B cell (primary cell): ENCODE measurements at regions not wholly inside any gene's neighbourhood (a gene's known extent, or its start where the extent isn't known, plus 50 kb on each side); places are given as distances from the start of the nearest gene placed in this dataset.

ENCODE experiments used
- ATAC-seq: fragments of 200-7000 bp; cut with Tn5 transposase; one replicate; pipeline ENCODE4 v1.10.0; 2021; ENCODE audit warnings: low read depth, mild to moderate bottlenecking, moderate number of reproducible peaks, moderate library complexity
- CTCF ChIA-PET: fragments of 350-600 bp; sonication (Branson Sonifier 250); formaldehyde crosslinking; loops from one replicate; lab custom pipeline; 2021; ENCODE audit warnings: antibody characterized with exemption, inconsistent platforms; lab: Charles Lee
- POLR2A ChIA-PET: fragments of 350-600 bp; sonication (Branson Sonifier 250); formaldehyde crosslinking; loops from one replicate; lab custom pipeline; 2021; ENCODE audit warnings: antibody characterized with exemption; lab: Charles Lee
- DNase-seq: peaks from one replicate; pipeline ENCODE4 v3.0.0; 2013
- H2AFZ ChIP-seq: 2 replicates; pipeline ENCODE4 v1.6.1; 2012; ENCODE audit warnings: mild to moderate bottlenecking, low read depth, low read length; ENCODE audit not compliant: insufficient read depth, poor library complexity, severe bottlenecking
- H3K27ac ChIP-seq, 2 donors: 1 replicate in 1 of 2; 2 replicates in 1 of 2; pipeline ENCODE4 v1.5.1; 2012 to 2013; ENCODE audit warnings: low read length in 2 of 2, mild to moderate bottlenecking in 2 of 2, moderate library complexity in 1 of 2
- H3K27me3 ChIP-seq, 4 experiments: fragments of 200-600 bp in 1 of 4; sonication (generic) in 1 of 4; replicated peaks in 1 of 4; 1 replicate in 2 of 4; 2 replicates in 2 of 4; pipeline versions ENCODE4 v1.6.1 to v1.7.0; 2013 to 2016; ENCODE audit warnings: low read length in 3 of 4, mild to moderate bottlenecking in 2 of 4, mixed read lengths in 1 of 4, moderate library complexity in 1 of 4; ENCODE audit not compliant: insufficient read depth in 4 of 4, control insufficient read depth in 3 of 4; ENCODE audit errors: control extremely low read depth in 1 of 4
- H3K36me3 ChIP-seq, 2 experiments: replicated peaks in 1 of 2; 1 replicate in 1 of 2; 2 replicates in 1 of 2; pipeline versions ENCODE4 v1.6.1 to v1.7.1; 2013; ENCODE audit warnings: low read length in 1 of 2; ENCODE audit not compliant: insufficient read depth in 2 of 2, control insufficient read depth in 1 of 2; ENCODE audit errors: control extremely low read depth in 1 of 2, extremely low read depth in 1 of 2
- H3K4me1 ChIP-seq, 2 donors: fragments of 200-600 bp in 1 of 2; sonication (generic) in 1 of 2; 1 replicate in 1 of 2; 2 replicates in 1 of 2; pipeline versions ENCODE4 v1.5.1 to v1.6.1; 2013 to 2017; ENCODE audit warnings: low read length in 2 of 2; ENCODE audit not compliant: control insufficient read depth in 2 of 2, insufficient read depth in 2 of 2
- H3K4me2 ChIP-seq: replicated peaks from 2 replicates; pipeline ENCODE3; 2012; ENCODE audit warnings: mild to moderate bottlenecking, low read depth, low read length; ENCODE audit not compliant: poor library complexity, severe bottlenecking
- H3K4me3 ChIP-seq, 5 experiments: fragments of 200-600 bp in 1 of 5; sonication (generic) in 1 of 5; 1 replicate in 3 of 5; 2 replicates in 2 of 5; pipeline versions ENCODE4 v1.5.1 to v1.7.0; 2011 to 2016; ENCODE audit warnings: low read length in 4 of 5, mild to moderate bottlenecking in 4 of 5, low read depth in 2 of 5, control low read depth in 1 of 5, moderate library complexity in 1 of 5; ENCODE audit not compliant: insufficient read depth in 1 of 5; ENCODE audit errors: control extremely low read depth in 1 of 5, extremely low read depth in 1 of 5
- H3K79me2 ChIP-seq: fragments of 200-600 bp; sonication (generic); one replicate; pipeline ENCODE4 v1.6.0; 2016; ENCODE audit warnings: low read length; ENCODE audit not compliant: control insufficient read depth, insufficient read depth
- H3K9ac ChIP-seq: fragments of 200-600 bp; sonication (generic); 2 replicates; pipeline ENCODE4 v1.6.1; 2017; ENCODE audit warnings: mild to moderate bottlenecking, low read length, moderate library complexity
- H3K9me3 ChIP-seq, 3 donors: one replicate each; pipeline versions ENCODE4 v1.6.1 to v1.7.1; 2013; ENCODE audit warnings: low read length in 2 of 3; ENCODE audit not compliant: control insufficient read depth in 2 of 3, insufficient read depth in 1 of 3; ENCODE audit errors: control extremely low read depth in 1 of 3
- H4K20me1 ChIP-seq: 2 replicates; pipeline ENCODE4 v1.6.0; 2012; ENCODE audit warnings: mild to moderate bottlenecking, low read length; ENCODE audit not compliant: insufficient read depth, control insufficient read depth, poor library complexity, severe bottlenecking
- H3K27ac Mint-ChIP-seq: one replicate; pipeline ENCODE4 v1.8.0; 2021; ENCODE audit warnings: mixed read lengths
- H3K27me3 Mint-ChIP-seq: one replicate; pipeline ENCODE4 v1.8.0; 2021; ENCODE audit warnings: mixed read lengths
- H3K4me1 Mint-ChIP-seq: one replicate; pipeline ENCODE4 v1.8.0; 2021; ENCODE audit warnings: mixed read lengths
- H3K4me3 Mint-ChIP-seq: one replicate; pipeline ENCODE4 v1.8.0; 2021; ENCODE audit warnings: mixed read lengths
- H3K9me3 Mint-ChIP-seq: one replicate; pipeline ENCODE4 v1.8.0; 2022; ENCODE audit warnings: mixed read lengths; ENCODE audit not compliant: insufficient read depth
- CTCF ChIP-seq: fragments of 200-600 bp; IDR thresholded peaks from one replicate; pipeline ENCODE4 v1.8.0; 2022; ENCODE audit warnings: antibody characterized with exemption, mild to moderate bottlenecking
- EZH2 ChIP-seq: IDR thresholded peaks from 2 replicates; pipeline ENCODE4 v1.6.1; 2012; ENCODE audit warnings: borderline replicate concordance, low read depth, mild to moderate bottlenecking, moderate library complexity, low read length; ENCODE audit not compliant: insufficient read depth, poor library complexity, severe bottlenecking
- WGBS: methylation state at CpG from one replicate; pipeline ENCODE4 v1.1.5; 2013; ENCODE audit warnings: missing lambda C conversion rate; ENCODE audit not compliant: insufficient coverage; 5-methylcytosine and 5-hydroxymethylcytosine counted together
- intact Hi-C: fragments of 100-400 bp; cut with micrococcal nuclease; formaldehyde crosslinking; loops from one replicate; pipeline ENCODE4 v1.10.0; 2022

- no peak overlapping the region for H3K9ac ChIP-seq
- 90% methylated on average over 1 of the region's 1 CpG for WGBS
- H2AFZ ChIP-seq = no peak overlapping the region
- H3K27me3 Mint-ChIP-seq = no peaks in the 10 kb centered on the region
- H3K27me3 ChIP-seq = no peaks in the 10 kb centered on the region
- H3K4me3 ChIP-seq = no peak overlapping the region
- no peaks in the 10 kb centered on the region for H3K36me3 ChIP-seq
- H3K27ac Mint-ChIP-seq = no peak overlapping the region
- ATAC-seq (no peak), DNase-seq (no peak)
- H3K4me2 ChIP-seq = no peak overlapping the region
- H3K79me2 ChIP-seq = no peaks in the 10 kb centered on the region
- CTCF ChIA-PET = no interaction called here
- no peaks in the 10 kb centered on the region for H3K9me3 ChIP-seq
- H3K27ac ChIP-seq = no peak overlapping the region
- POLR2A ChIA-PET = no interaction called here
- no peak for TF ChIP-seq EZH2
- no peak for TF ChIP-seq CTCF
- H3K4me1 ChIP-seq = no peaks in the 10 kb centered on the region
- no peak overlapping the region for H3K4me3 Mint-ChIP-seq
- H3K4me1 Mint-ChIP-seq = no peaks in the 10 kb centered on the region
- H4K20me1 ChIP-seq = no peaks in the 10 kb centered on the region
- intact Hi-C loops = no loop called here
- no peaks in the 10 kb centered on the region for H3K9me3 Mint-ChIP-seq
These were observed 684.9 kb downstream of the TRAM1L1 start for GRCh38 chr4:116400480-116400879.

GRCh38 chr4:116397714-116398113 is 687.7 kb downstream of the TRAM1L1 start:
- Histone ChIP-seq H3K4me1 (no peaks in the 10 kb centered on the region), H4K20me1 (no peaks in the 10 kb centered on the region), H3K27me3 (no peaks in the 10 kb centered on the region), H3K79me2 (no peaks in the 10 kb centered on the region), H3K4me3 (no peak overlapping the region), H3K27ac (no peak overlapping the region), H3K9me3 (no peaks in the 10 kb centered on the region), H3K4me2 (no peak overlapping the region), H3K36me3 (no peaks in the 10 kb centered on the region), H2AFZ (no peak overlapping the region), H3K9ac (no peak overlapping the region)
- Mint-ChIP-seq H3K9me3 (no peaks in the 10 kb centered on the region), H3K4me1 (no peaks in the 10 kb centered on the region), H3K4me3 (no peak overlapping the region), H3K27me3 (no peaks in the 10 kb centered on the region), H3K27ac (no peak overlapping the region)
- ATAC-seq (no peak), DNase-seq (no peak)
- ChIA-PET CTCF (no interaction called here), POLR2A (no interaction called here)
- no peak for TF ChIP-seq CTCF
- no peak for TF ChIP-seq EZH2
- no CpG with 5 or more reads among the region's 3 CpGs for WGBS
- intact Hi-C loops = no loop called here
